AG04449 (cell line): ENCODE measurements at regions not wholly inside any gene's neighbourhood (a gene's known extent, or its start where the extent isn't known, plus 50 kb on each side); places are given as distances from the start of the nearest gene placed in this dataset.
"Not testable (repeated sequence)": the region's sequence is repeated elsewhere in the genome, so short reads cannot be mapped to it uniquely, and the experiment has no call there.

ENCODE experiments used
- CTCF ChIA-PET: fragments of 350-600 bp; formaldehyde crosslinking; extraction: SDS; loops from one replicate; lab custom pipeline; 2021; ENCODE audit warnings: antibody characterized with exemption; lab: Yijun Ruan, JAX
- POLR2A ChIA-PET: fragments of 400-600, 350-600 bp; formaldehyde crosslinking; extraction: SDS; loops from one replicate; lab custom pipeline; 2020; ENCODE audit warnings: antibody characterized with exemption, inconsistent platforms; lab: Yijun Ruan, JAX
- DNase-seq: peaks from one replicate; pipeline ENCODE4 v3.0.0-alpha.2; 2010; ENCODE audit warnings: low read depth, low spot score
- H3K4me3 ChIP-seq: 2 replicates; pipeline ENCODE4 v1.5.1; 2011; ENCODE audit warnings: low read depth, mild to moderate bottlenecking, control low read depth, low read length
- CTCF ChIP-seq: IDR thresholded peaks from one replicate; pipeline ENCODE4 v1.5.1; 2011; ENCODE audit warnings: mild to moderate bottlenecking, moderate library complexity, low read length, control low read depth, inconsistent platforms; ENCODE audit not compliant: insufficient read depth; ENCODE audit errors: missing control alignments

- ChIA-PET CTCF (no interaction called here), POLR2A (no interaction called here)
- no peak overlapping the region for H3K4me3 ChIP-seq
- TF ChIP-seq CTCF: no peak
- no peak for DNase-seq
Observed at GRCh38 chr1:219060798-219061197, 112.9 kb upstream of the LYPLAL1 start.

GRCh38 chr1:219062161-219062560, 111.5 kb upstream of the LYPLAL1 start:
- ChIA-PET POLR2A (no interaction called here), CTCF (no interaction called here)
- TF ChIP-seq CTCF: no peak
- H3K4me3 ChIP-seq: no peak overlapping the region
- DNase-seq: no peak

GRCh38 chr1:219066098-219066497, 107.6 kb upstream of the LYPLAL1 start:
- no peak for DNase-seq
- CTCF ChIA-PET: interaction anchor here (1.2 to 3.1 kb wide), 8 partner anchors 13 to 736 kb away, joined by 3 to 26 read pairs (median 4); partner anchors contain the start of gene TGFB2
- POLR2A ChIA-PET: no interaction called here
- no peak overlapping the region for H3K4me3 ChIP-seq
- no peak for TF ChIP-seq CTCF

- POLR2A ChIA-PET: no interaction called here
Observed at GRCh38 chr1:219066631-219067349, 106.9 kb upstream of the LYPLAL1 start.

GRCh38 chr1:219067350-219067712, 106.3 kb upstream of the LYPLAL1 start:
- CTCF ChIA-PET: interaction anchor here (0.8 to 3.1 kb wide), 16 partner anchors 12 to 737 kb away, joined by 3 to 26 read pairs (median 3); partner anchors contain the start of gene TGFB2
- no peak for DNase-seq
- POLR2A ChIA-PET: no interaction called here
- H3K4me3 ChIP-seq: no peak overlapping the region
- no peak for TF ChIP-seq CTCF

More at GRCh38 chr1:219066631-219067349, 106.9 kb upstream of the LYPLAL1 start:
- peak; percentile 31 for DNase-seq
- CTCF ChIA-PET: interaction anchor here (0.6 to 3.1 kb wide), 17 partner anchors 12 to 737 kb away, joined by 3 to 26 read pairs (median 3); partner anchors contain the start of gene TGFB2
- no peak overlapping the region for H3K4me3 ChIP-seq
- peak; percentile 16 for TF ChIP-seq CTCF

- H3K4me3 ChIP-seq, POLR2A ChIA-PET, DNase-seq: not testable (repeated sequence)
- CTCF ChIA-PET: interaction anchor here (1.1 to 1.9 kb wide), 2 partner anchors 11 to 496 kb away, joined by 3 to 4 read pairs; no protein-coding TSS in a partner anchor
Observed at GRCh38 chr1:219070395-219070794, 103.3 kb upstream of the LYPLAL1 start.
